ENCODE measurements at regions not wholly inside any gene's neighbourhood (a gene's known extent, or its start where the extent isn't known, plus 50 kb on each side); places are given as distances from the start of the nearest gene placed in this dataset.

- H3K9me3 ChIP-seq, result peaks cover 0 to 27% (median 14%) of the 10 kb centered on the region in 4 donors
- no peaks in the 10 kb centered on the region for H3K36me3 ChIP-seq
- intact Hi-C loops (cut with DNase I; ENCODE audit: low total_unique reads), result no loop called here
- WGBS, 5 donors, result 34 to 66% (median 57%) methylated on average over 4 of the region's 4 CpGs
- H3K4me1 ChIP-seq, result no peaks in the 10 kb centered on the region
- H3K27ac ChIP-seq, result no peak overlapping the region
- no peak for TF ChIP-seq CTCF (IDR thresholded peaks at IDR 0.05)
- no peak for TF ChIP-seq POLR2AphosphoS5 (IDR thresholded peaks at IDR 0.05)
- TF ChIP-seq EP300 (IDR thresholded peaks at IDR 0.05), result no peak
- no peak for TF ChIP-seq POLR2A (IDR thresholded peaks at IDR 0.05)
- no peak for DNase-seq
- H3K4me3 ChIP-seq, result no peak overlapping the region
- no peaks in the 10 kb centered on the region for H3K27me3 ChIP-seq
Observed at GRCh38 chr5:4780633-4781032, 359.5 kb upstream of the ADAMTS16 start.

DNA sequence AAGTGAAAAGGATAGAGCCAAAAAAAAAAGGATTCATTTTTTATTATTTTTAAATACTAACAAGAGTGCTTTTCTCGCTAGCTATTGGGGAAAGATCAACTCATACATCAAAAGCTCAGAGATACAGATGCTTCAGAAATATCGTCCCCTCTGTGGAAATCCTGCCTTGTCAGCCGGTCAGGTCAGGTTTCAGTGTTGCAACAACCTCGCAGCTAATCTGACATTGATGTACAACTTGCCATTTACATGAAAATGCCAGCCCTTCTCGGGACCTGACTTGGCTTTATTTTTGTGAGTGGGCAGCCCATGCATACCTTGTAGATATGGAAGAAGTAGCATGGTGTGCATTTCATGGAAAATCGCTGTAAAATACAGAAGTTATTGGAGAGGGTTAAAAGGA, 358.8 kb upstream of the ADAMTS16 start:
- intact Hi-C loops (cut with DNase I; ENCODE audit: low total_unique reads), result no loop called here
- no peak for TF ChIP-seq POLR2A (IDR thresholded peaks at IDR 0.05)
- TF ChIP-seq POLR2AphosphoS5 (IDR thresholded peaks at IDR 0.05), result no peak
- TF ChIP-seq EP300 (IDR thresholded peaks at IDR 0.05), result no peak
- TF ChIP-seq CTCF (IDR thresholded peaks at IDR 0.05), result no peak
- 40 to 48% (median 46%) methylated on average over 6 of the region's 6 CpGs for WGBS, 5 donors

DNA sequence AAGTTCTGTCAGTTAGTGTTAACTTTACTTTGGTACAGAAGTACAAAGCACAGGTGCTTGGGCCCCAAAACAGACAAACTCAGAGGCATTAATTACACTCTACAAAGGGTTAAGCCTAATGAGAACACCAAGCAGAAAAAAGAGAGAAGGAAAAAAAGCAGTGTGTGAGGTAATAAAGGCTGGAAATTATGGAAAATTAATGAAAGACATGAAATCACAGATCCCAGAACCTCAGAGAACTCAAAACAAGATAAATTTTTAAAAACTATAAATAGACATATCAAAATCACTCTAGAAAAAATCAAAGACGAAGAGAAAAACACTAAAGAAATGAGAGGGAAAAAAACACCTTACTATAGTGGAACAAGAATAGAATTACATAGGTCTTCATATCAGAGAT, 354.2 kb upstream of the ADAMTS16 start:
- intact Hi-C loops (cut with DNase I; ENCODE audit: low total_unique reads), result no loop called here
- DNase-seq, result no peak
- Histone ChIP-seq H3K27ac (no peak overlapping the region), H3K4me3 (no peak overlapping the region), H3K36me3 (no peaks in the 10 kb centered on the region), H3K27me3 (no peaks in the 10 kb centered on the region), H3K4me1 (no peaks in the 10 kb centered on the region), H3K9me3 (peaks cover 0 to 32% (median 17%) of the 10 kb centered on the region in 4 donors)
- WGBS, 5 donors, result 51 to 64% (median 56%) methylated on average over 1 of the region's 1 CpG
- TF ChIP-seq POLR2AphosphoS5 (IDR thresholded peaks at IDR 0.05) (no peak), EP300 (IDR thresholded peaks at IDR 0.05) (no peak), POLR2A (IDR thresholded peaks at IDR 0.05) (no peak), CTCF (IDR thresholded peaks at IDR 0.05) (no peak)

More for the DNA sequence above, 358.8 kb upstream of the ADAMTS16 start:
- Histone ChIP-seq H3K36me3 (no peaks in the 10 kb centered on the region), H3K27me3 (no peaks in the 10 kb centered on the region), H3K27ac (no peak overlapping the region), H3K4me1 (no peaks in the 10 kb centered on the region), H3K4me3 (no peak overlapping the region), H3K9me3 (peaks cover 0 to 32% (median 17%) of the 10 kb centered on the region in 4 donors)
- no peak for DNase-seq

DNA sequence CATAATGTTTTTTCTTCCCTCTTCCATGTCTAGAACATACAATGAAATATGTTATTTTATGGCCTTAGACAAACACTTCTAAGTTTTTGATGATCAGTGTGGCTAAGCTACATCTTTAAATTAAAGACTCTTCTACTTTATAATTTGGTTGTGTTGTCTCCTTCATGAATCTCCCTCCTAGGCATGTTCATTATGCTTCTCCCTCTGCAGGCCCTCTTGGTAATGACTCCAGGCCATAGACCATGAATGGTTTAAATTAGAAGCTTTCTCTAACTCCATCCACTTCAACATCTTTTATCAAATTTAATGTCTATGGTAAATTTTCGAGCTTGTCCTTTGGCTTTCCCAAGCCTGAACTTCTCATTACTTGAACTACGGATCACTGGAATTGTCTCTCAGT, 342.7 kb upstream of the ADAMTS16 start:
- intact Hi-C loops (cut with DNase I; ENCODE audit: low total_unique reads), result no loop called here
- Histone ChIP-seq H3K4me3 (no peak overlapping the region), H3K4me1 (no peaks in the 10 kb centered on the region), H3K27ac (no peak overlapping the region), H3K36me3 (no peaks in the 10 kb centered on the region), H3K27me3 (no peaks in the 10 kb centered on the region), H3K9me3 (no peaks in the 10 kb centered on the region)
- no peak for DNase-seq
- TF ChIP-seq CTCF (IDR thresholded peaks at IDR 0.05) (no peak), POLR2AphosphoS5 (IDR thresholded peaks at IDR 0.05) (no peak), EP300 (IDR thresholded peaks at IDR 0.05) (no peak), POLR2A (IDR thresholded peaks at IDR 0.05) (no peak)
- 74 to 78% (median 76%) methylated on average over 2 of the region's 2 CpGs for WGBS, 5 donors
